B cell (primary cell): ENCODE measurements at regions not wholly inside any gene's neighbourhood (a gene's known extent, or its start where the extent isn't known, plus 50 kb on each side); places are given as distances from the start of the nearest gene placed in this dataset.

Source experiments
- ATAC-seq: fragments of 200-7000 bp; cut with Tn5 transposase; one replicate; pipeline ENCODE4 v1.10.0; 2021; ENCODE audit warnings: low read depth, mild to moderate bottlenecking, moderate number of reproducible peaks, moderate library complexity
- CTCF ChIA-PET: fragments of 350-600 bp; sonication (Branson Sonifier 250); formaldehyde crosslinking; loops from one replicate; lab custom pipeline; 2021; ENCODE audit warnings: antibody characterized with exemption, inconsistent platforms; lab: Charles Lee
- POLR2A ChIA-PET: fragments of 350-600 bp; sonication (Branson Sonifier 250); formaldehyde crosslinking; loops from one replicate; lab custom pipeline; 2021; ENCODE audit warnings: antibody characterized with exemption; lab: Charles Lee
- DNase-seq: peaks from one replicate; pipeline ENCODE4 v3.0.0; 2013
- H2AFZ ChIP-seq: 2 replicates; pipeline ENCODE4 v1.6.1; 2012; ENCODE audit warnings: mild to moderate bottlenecking, low read depth, low read length; ENCODE audit not compliant: insufficient read depth, poor library complexity, severe bottlenecking
- H3K27ac ChIP-seq, 2 donors: 1 replicate in 1 of 2; 2 replicates in 1 of 2; pipeline ENCODE4 v1.5.1; 2012 to 2013; ENCODE audit warnings: low read length in 2 of 2, mild to moderate bottlenecking in 2 of 2, moderate library complexity in 1 of 2
- H3K27me3 ChIP-seq, 4 experiments: fragments of 200-600 bp in 1 of 4; sonication (generic) in 1 of 4; replicated peaks in 1 of 4; 1 replicate in 2 of 4; 2 replicates in 2 of 4; pipeline versions ENCODE4 v1.6.1 to v1.7.0; 2013 to 2016; ENCODE audit warnings: low read length in 3 of 4, mild to moderate bottlenecking in 2 of 4, mixed read lengths in 1 of 4, moderate library complexity in 1 of 4; ENCODE audit not compliant: insufficient read depth in 4 of 4, control insufficient read depth in 3 of 4; ENCODE audit errors: control extremely low read depth in 1 of 4
- H3K36me3 ChIP-seq, 2 experiments: replicated peaks in 1 of 2; 1 replicate in 1 of 2; 2 replicates in 1 of 2; pipeline versions ENCODE4 v1.6.1 to v1.7.1; 2013; ENCODE audit warnings: low read length in 1 of 2; ENCODE audit not compliant: insufficient read depth in 2 of 2, control insufficient read depth in 1 of 2; ENCODE audit errors: control extremely low read depth in 1 of 2, extremely low read depth in 1 of 2
- H3K4me1 ChIP-seq, 2 donors: fragments of 200-600 bp in 1 of 2; sonication (generic) in 1 of 2; 1 replicate in 1 of 2; 2 replicates in 1 of 2; pipeline versions ENCODE4 v1.5.1 to v1.6.1; 2013 to 2017; ENCODE audit warnings: low read length in 2 of 2; ENCODE audit not compliant: control insufficient read depth in 2 of 2, insufficient read depth in 2 of 2
- H3K4me2 ChIP-seq: replicated peaks from 2 replicates; pipeline ENCODE3; 2012; ENCODE audit warnings: mild to moderate bottlenecking, low read depth, low read length; ENCODE audit not compliant: poor library complexity, severe bottlenecking
- H3K4me3 ChIP-seq, 5 experiments: fragments of 200-600 bp in 1 of 5; sonication (generic) in 1 of 5; 1 replicate in 3 of 5; 2 replicates in 2 of 5; pipeline versions ENCODE4 v1.5.1 to v1.7.0; 2011 to 2016; ENCODE audit warnings: low read length in 4 of 5, mild to moderate bottlenecking in 4 of 5, low read depth in 2 of 5, control low read depth in 1 of 5, moderate library complexity in 1 of 5; ENCODE audit not compliant: insufficient read depth in 1 of 5; ENCODE audit errors: control extremely low read depth in 1 of 5, extremely low read depth in 1 of 5
- H3K79me2 ChIP-seq: fragments of 200-600 bp; sonication (generic); one replicate; pipeline ENCODE4 v1.6.0; 2016; ENCODE audit warnings: low read length; ENCODE audit not compliant: control insufficient read depth, insufficient read depth
- H3K9ac ChIP-seq: fragments of 200-600 bp; sonication (generic); 2 replicates; pipeline ENCODE4 v1.6.1; 2017; ENCODE audit warnings: mild to moderate bottlenecking, low read length, moderate library complexity
- H3K9me3 ChIP-seq, 3 donors: one replicate each; pipeline versions ENCODE4 v1.6.1 to v1.7.1; 2013; ENCODE audit warnings: low read length in 2 of 3; ENCODE audit not compliant: control insufficient read depth in 2 of 3, insufficient read depth in 1 of 3; ENCODE audit errors: control extremely low read depth in 1 of 3
- H4K20me1 ChIP-seq: 2 replicates; pipeline ENCODE4 v1.6.0; 2012; ENCODE audit warnings: mild to moderate bottlenecking, low read length; ENCODE audit not compliant: insufficient read depth, control insufficient read depth, poor library complexity, severe bottlenecking
- H3K27ac Mint-ChIP-seq: one replicate; pipeline ENCODE4 v1.8.0; 2021; ENCODE audit warnings: mixed read lengths
- H3K27me3 Mint-ChIP-seq: one replicate; pipeline ENCODE4 v1.8.0; 2021; ENCODE audit warnings: mixed read lengths
- H3K4me1 Mint-ChIP-seq: one replicate; pipeline ENCODE4 v1.8.0; 2021; ENCODE audit warnings: mixed read lengths
- H3K4me3 Mint-ChIP-seq: one replicate; pipeline ENCODE4 v1.8.0; 2021; ENCODE audit warnings: mixed read lengths
- H3K9me3 Mint-ChIP-seq: one replicate; pipeline ENCODE4 v1.8.0; 2022; ENCODE audit warnings: mixed read lengths; ENCODE audit not compliant: insufficient read depth
- EZH2 ChIP-seq: IDR thresholded peaks from 2 replicates; pipeline ENCODE4 v1.6.1; 2012; ENCODE audit warnings: borderline replicate concordance, low read depth, mild to moderate bottlenecking, moderate library complexity, low read length; ENCODE audit not compliant: insufficient read depth, poor library complexity, severe bottlenecking
- WGBS: methylation state at CpG from one replicate; pipeline ENCODE4 v1.1.5; 2013; ENCODE audit warnings: missing lambda C conversion rate; ENCODE audit not compliant: insufficient coverage; 5-methylcytosine and 5-hydroxymethylcytosine counted together
- intact Hi-C: fragments of 100-400 bp; cut with micrococcal nuclease; formaldehyde crosslinking; loops from one replicate; pipeline ENCODE4 v1.10.0; 2022
- TF ChIP-seq, protein P1 (sequence below): fragments of 200-600 bp; IDR thresholded peaks from one replicate; pipeline ENCODE4 v1.8.0; 2022; ENCODE audit warnings: antibody characterized with exemption, mild to moderate bottlenecking

- Histone ChIP-seq H4K20me1 (no peaks in the 10 kb centered on the region), H3K9ac (no peak overlapping the region), H3K9me3 (no peaks in the 10 kb centered on the region), H3K27me3 (no peaks in the 10 kb centered on the region), H3K36me3 (no peaks in the 10 kb centered on the region), H2AFZ (no peak overlapping the region), H3K4me1 (no peaks in the 10 kb centered on the region), H3K4me2 (no peak overlapping the region), H3K4me3 (no peak overlapping the region), H3K27ac (no peak overlapping the region), H3K79me2 (no peaks in the 10 kb centered on the region)
- intact Hi-C loops = no loop called here
- POLR2A ChIA-PET = no interaction called here
- no peak overlapping the region for H3K27ac Mint-ChIP-seq
- H3K9me3 Mint-ChIP-seq = no peaks in the 10 kb centered on the region
- WGBS = 100% methylated on average over 1 of the region's 7 CpGs
- H3K4me3 Mint-ChIP-seq = no peak overlapping the region
- ATAC-seq (no peak), DNase-seq (no peak)
- CTCF ChIA-PET = no interaction called here
- peaks cover 4% of the 10 kb centered on the region for H3K27me3 Mint-ChIP-seq
- no peak for TF ChIP-seq EZH2
- TF ChIP-seq, protein P1, sequence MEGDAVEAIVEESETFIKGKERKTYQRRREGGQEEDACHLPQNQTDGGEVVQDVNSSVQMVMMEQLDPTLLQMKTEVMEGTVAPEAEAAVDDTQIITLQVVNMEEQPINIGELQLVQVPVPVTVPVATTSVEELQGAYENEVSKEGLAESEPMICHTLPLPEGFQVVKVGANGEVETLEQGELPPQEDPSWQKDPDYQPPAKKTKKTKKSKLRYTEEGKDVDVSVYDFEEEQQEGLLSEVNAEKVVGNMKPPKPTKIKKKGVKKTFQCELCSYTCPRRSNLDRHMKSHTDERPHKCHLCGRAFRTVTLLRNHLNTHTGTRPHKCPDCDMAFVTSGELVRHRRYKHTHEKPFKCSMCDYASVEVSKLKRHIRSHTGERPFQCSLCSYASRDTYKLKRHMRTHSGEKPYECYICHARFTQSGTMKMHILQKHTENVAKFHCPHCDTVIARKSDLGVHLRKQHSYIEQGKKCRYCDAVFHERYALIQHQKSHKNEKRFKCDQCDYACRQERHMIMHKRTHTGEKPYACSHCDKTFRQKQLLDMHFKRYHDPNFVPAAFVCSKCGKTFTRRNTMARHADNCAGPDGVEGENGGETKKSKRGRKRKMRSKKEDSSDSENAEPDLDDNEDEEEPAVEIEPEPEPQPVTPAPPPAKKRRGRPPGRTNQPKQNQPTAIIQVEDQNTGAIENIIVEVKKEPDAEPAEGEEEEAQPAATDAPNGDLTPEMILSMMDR = no peak
- H3K4me1 Mint-ChIP-seq = no peaks in the 10 kb centered on the region
Observed at GRCh38 chr9:73050887-73051550, 98.2 kb upstream of the ALDH1A1 start.

GRCh38 chr9:73050065-73050816 lies 97.4 kb upstream of the ALDH1A1 start:
- ATAC-seq (no peak), DNase-seq (no peak)
- Histone ChIP-seq H4K20me1 (no peaks in the 10 kb centered on the region), H3K4me2 (no peak overlapping the region), H3K27me3 (no peaks in the 10 kb centered on the region), H3K9me3 (no peaks in the 10 kb centered on the region), H3K79me2 (no peaks in the 10 kb centered on the region), H3K4me3 (no peak overlapping the region), H3K4me1 (no peaks in the 10 kb centered on the region), H2AFZ (no peak overlapping the region), H3K27ac (no peak overlapping the region), H3K36me3 (no peaks in the 10 kb centered on the region), H3K9ac (no peak overlapping the region)
- TF ChIP-seq EZH2 = no peak
- TF ChIP-seq, protein P1 = no peak
- ChIA-PET CTCF (no interaction called here), POLR2A (no interaction called here)
- WGBS = no CpG with 5 or more reads among the region's 5 CpGs
- Mint-ChIP-seq H3K4me3 (no peak overlapping the region), H3K4me1 (no peaks in the 10 kb centered on the region), H3K27me3 (peaks cover 7% of the 10 kb centered on the region), H3K27ac (no peak overlapping the region), H3K9me3 (no peaks in the 10 kb centered on the region)
- intact Hi-C loops = no loop called here
